HG03039 (cell line): ENCODE measurements at regions not wholly inside any gene's neighbourhood (a gene's known extent, or its start where the extent isn't known, plus 50 kb on each side); places are given as distances from the start of the nearest gene placed in this dataset.

ENCODE experiments used
- ATAC-seq: cut with Tn5 transposase; IDR thresholded peaks from one replicate; pipeline ENCODE4 v1.9.1; 2021; ENCODE audit warnings: mild to moderate bottlenecking, moderate library complexity; ENCODE audit not compliant: unreplicated experiment

- no peak for ATAC-seq
Measured at GRCh38 chr4:152164561-152164960, 371.3 kb downstream of the FBXW7 start.

- no peak for ATAC-seq
Measured at GRCh38 chr4:152162331-152162697, 373.6 kb downstream of the FBXW7 start.

- ATAC-seq, result no peak
Measured at GRCh38 chr4:152161676-152162330, 374.1 kb downstream of the FBXW7 start.

GRCh38 chr4:152160225-152160800 is 375.6 kb downstream of the FBXW7 start:
- ATAC-seq, result no peak

- ATAC-seq, result no peak
Measured at GRCh38 chr4:152159773-152160172, 376.1 kb downstream of the FBXW7 start.

GRCh38 chr4:152158225-152158624 is 377.7 kb downstream of the FBXW7 start:
- no peak for ATAC-seq

- ATAC-seq, result no peak
Measured at GRCh38 chr4:152157629-152158028, 378.3 kb downstream of the FBXW7 start.

- ATAC-seq, result no peak
Measured at GRCh38 chr4:152156442-152156841, 379.4 kb downstream of the FBXW7 start.

- ATAC-seq, result no peak
Measured at GRCh38 chr4:152155070-152155469, 380.8 kb downstream of the FBXW7 start.

- ATAC-seq, result no peak
Measured at GRCh38 chr4:152154433-152154832, 381.5 kb downstream of the FBXW7 start.

- ATAC-seq, result no peak
Measured at GRCh38 chr4:152153476-152154270, 382.2 kb downstream of the FBXW7 start.

GRCh38 chr4:152150214-152150613 is 385.7 kb downstream of the FBXW7 start:
- no peak for ATAC-seq

GRCh38 chr4:152149745-152150144 is 386.1 kb downstream of the FBXW7 start:
- ATAC-seq, result no peak

- ATAC-seq, result no peak
Measured at GRCh38 chr4:152148057-152148456, 387.2 kb upstream of the GATB start.

- no peak for ATAC-seq
Measured at GRCh38 chr4:152146244-152146643, 385.4 kb upstream of the GATB start.

GRCh38 chr4:152143806-152144205 is 383.0 kb upstream of the GATB start:
- no peak for ATAC-seq

- ATAC-seq, result no peak
Measured at GRCh38 chr4:152138451-152138850, 377.6 kb upstream of the GATB start.

- no peak for ATAC-seq
Measured at GRCh38 chr4:152132776-152133175, 372.0 kb upstream of the GATB start.

- no peak for ATAC-seq
Measured at GRCh38 chr4:152128356-152128755, 367.5 kb upstream of the GATB start.

GRCh38 chr4:152126238-152126637 is 365.4 kb upstream of the GATB start:
- no peak for ATAC-seq

GRCh38 chr4:152118819-152119553 is 358.2 kb upstream of the GATB start:
- ATAC-seq, result no peak
